ENCODE measurements at regions not wholly inside any gene's neighbourhood (a gene's known extent, or its start where the extent isn't known, plus 50 kb on each side); places are given as distances from the start of the nearest gene placed in this dataset.

GRCh38 chr9:19992556-19992955 lies 203.7 kb upstream of the SLC24A2 start:
- H3K4me3 Mint-ChIP-seq (ENCODE audit: low read depth, unreplicated experiment), result no peak overlapping the region
- DNase-seq, result no peak

DNA sequence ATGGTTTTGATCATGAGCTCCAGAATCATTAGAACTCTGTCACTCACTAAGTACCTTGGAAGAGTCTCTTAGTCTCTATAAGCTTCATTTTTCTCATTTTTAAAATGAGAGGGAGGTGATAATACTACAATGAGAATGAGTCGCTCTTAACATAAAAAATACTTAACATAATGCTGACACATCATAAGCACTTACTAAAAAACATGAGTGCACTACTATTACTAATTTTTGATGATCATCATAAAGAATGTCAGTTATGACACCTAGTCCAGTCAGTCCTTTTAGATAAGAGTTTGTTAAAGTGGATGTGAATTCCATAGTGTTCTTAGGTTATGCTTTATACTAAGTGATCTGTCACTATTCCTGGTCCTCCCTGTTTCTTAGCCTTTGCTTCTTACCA lies 200.4 kb upstream of the SLC24A2 start:
- TF ChIP-seq, protein P1, sequence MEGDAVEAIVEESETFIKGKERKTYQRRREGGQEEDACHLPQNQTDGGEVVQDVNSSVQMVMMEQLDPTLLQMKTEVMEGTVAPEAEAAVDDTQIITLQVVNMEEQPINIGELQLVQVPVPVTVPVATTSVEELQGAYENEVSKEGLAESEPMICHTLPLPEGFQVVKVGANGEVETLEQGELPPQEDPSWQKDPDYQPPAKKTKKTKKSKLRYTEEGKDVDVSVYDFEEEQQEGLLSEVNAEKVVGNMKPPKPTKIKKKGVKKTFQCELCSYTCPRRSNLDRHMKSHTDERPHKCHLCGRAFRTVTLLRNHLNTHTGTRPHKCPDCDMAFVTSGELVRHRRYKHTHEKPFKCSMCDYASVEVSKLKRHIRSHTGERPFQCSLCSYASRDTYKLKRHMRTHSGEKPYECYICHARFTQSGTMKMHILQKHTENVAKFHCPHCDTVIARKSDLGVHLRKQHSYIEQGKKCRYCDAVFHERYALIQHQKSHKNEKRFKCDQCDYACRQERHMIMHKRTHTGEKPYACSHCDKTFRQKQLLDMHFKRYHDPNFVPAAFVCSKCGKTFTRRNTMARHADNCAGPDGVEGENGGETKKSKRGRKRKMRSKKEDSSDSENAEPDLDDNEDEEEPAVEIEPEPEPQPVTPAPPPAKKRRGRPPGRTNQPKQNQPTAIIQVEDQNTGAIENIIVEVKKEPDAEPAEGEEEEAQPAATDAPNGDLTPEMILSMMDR (IDR thresholded peaks at IDR 0.05; ENCODE audit: unreplicated experiment), result no peak
- peaks cover 13% of the 10 kb centered on the region for H3K27me3 Mint-ChIP-seq (ENCODE audit: unreplicated experiment)
- CTCF ChIA-PET, result no interaction called here
- H3K4me1 Mint-ChIP-seq (ENCODE audit: low read depth, unreplicated experiment), result no peaks in the 10 kb centered on the region
- DNase-seq, result no peak
- H3K4me3 Mint-ChIP-seq (ENCODE audit: low read depth, unreplicated experiment), result no peak overlapping the region
- no peaks in the 10 kb centered on the region for H3K9me3 Mint-ChIP-seq (ENCODE audit: low read depth, unreplicated experiment)
- intact Hi-C loops (cut with micrococcal nuclease; ENCODE audit: unreplicated experiment), result no loop called here
- H3K27ac Mint-ChIP-seq (ENCODE audit: unreplicated experiment), result no peak overlapping the region
- no TSS peak for BruUV-seq (replicated peaks)
- no peaks in the 10 kb centered on the region for H3K36me3 Mint-ChIP-seq (ENCODE audit: insufficient read depth, unreplicated experiment)

More at GRCh38 chr9:19992556-19992955, 203.7 kb upstream of the SLC24A2 start:
- CTCF ChIA-PET, result interaction anchor here (0.6 kb wide), 1 partner anchor 55 kb away, joined by 3 read pairs; no protein-coding TSS in a partner anchor
- TF ChIP-seq, protein P1 (IDR thresholded peaks at IDR 0.05; ENCODE audit: unreplicated experiment), result no peak
- Mint-ChIP-seq H3K4me1 (ENCODE audit: low read depth, unreplicated experiment) (no peaks in the 10 kb centered on the region), H3K27me3 (ENCODE audit: unreplicated experiment) (peaks cover 13% of the 10 kb centered on the region), H3K36me3 (ENCODE audit: insufficient read depth, unreplicated experiment) (no peaks in the 10 kb centered on the region), H3K27ac (ENCODE audit: unreplicated experiment) (no peak overlapping the region), H3K9me3 (ENCODE audit: low read depth, unreplicated experiment) (peaks cover 5% of the 10 kb centered on the region)
- intact Hi-C loops (cut with micrococcal nuclease; ENCODE audit: unreplicated experiment), result no loop called here
- BruUV-seq (replicated peaks), result no TSS peak

- no peak overlapping the region for H3K27ac Mint-ChIP-seq (ENCODE audit: unreplicated experiment)
- CTCF ChIA-PET, result no interaction called here
- BruUV-seq (replicated peaks), result no TSS peak
These were observed 199.4 kb upstream of the SLC24A2 start for GRCh38 chr9:19988281-19988680.

GRCh38 chr9:19985081-19985480 lies 196.2 kb upstream of the SLC24A2 start:
- intact Hi-C loops (cut with micrococcal nuclease; ENCODE audit: unreplicated experiment), result no loop called here
- CTCF ChIA-PET, result no interaction called here

More at GRCh38 chr9:19988281-19988680, 199.4 kb upstream of the SLC24A2 start:
- TF ChIP-seq, protein P1 (IDR thresholded peaks at IDR 0.05; ENCODE audit: unreplicated experiment), result no peak
- intact Hi-C loops (cut with micrococcal nuclease; ENCODE audit: unreplicated experiment), result no loop called here
- Mint-ChIP-seq H3K4me1 (ENCODE audit: low read depth, unreplicated experiment) (no peaks in the 10 kb centered on the region), H3K4me3 (ENCODE audit: low read depth, unreplicated experiment) (no peak overlapping the region), H3K27me3 (ENCODE audit: unreplicated experiment) (peaks cover 13% of the 10 kb centered on the region), H3K36me3 (ENCODE audit: insufficient read depth, unreplicated experiment) (no peaks in the 10 kb centered on the region), H3K9me3 (ENCODE audit: low read depth, unreplicated experiment) (no peaks in the 10 kb centered on the region)
- no peak for DNase-seq

More at GRCh38 chr9:19985081-19985480, 196.2 kb upstream of the SLC24A2 start:
- Mint-ChIP-seq H3K27me3 (ENCODE audit: unreplicated experiment) (peaks cover 4% of the 10 kb centered on the region), H3K36me3 (ENCODE audit: insufficient read depth, unreplicated experiment) (no peaks in the 10 kb centered on the region), H3K4me1 (ENCODE audit: low read depth, unreplicated experiment) (no peaks in the 10 kb centered on the region), H3K27ac (ENCODE audit: unreplicated experiment) (no peak overlapping the region), H3K4me3 (ENCODE audit: low read depth, unreplicated experiment) (no peak overlapping the region), H3K9me3 (ENCODE audit: low read depth, unreplicated experiment) (no peaks in the 10 kb centered on the region)
- no TSS peak for BruUV-seq (replicated peaks)
- DNase-seq, result no peak
- TF ChIP-seq, protein P1 (IDR thresholded peaks at IDR 0.05; ENCODE audit: unreplicated experiment), result no peak
